ENCODE measurements at regions not wholly inside any gene's neighbourhood (a gene's known extent, or its start where the extent isn't known, plus 50 kb on each side); places are given as distances from the start of the nearest gene placed in this dataset.

DNA sequence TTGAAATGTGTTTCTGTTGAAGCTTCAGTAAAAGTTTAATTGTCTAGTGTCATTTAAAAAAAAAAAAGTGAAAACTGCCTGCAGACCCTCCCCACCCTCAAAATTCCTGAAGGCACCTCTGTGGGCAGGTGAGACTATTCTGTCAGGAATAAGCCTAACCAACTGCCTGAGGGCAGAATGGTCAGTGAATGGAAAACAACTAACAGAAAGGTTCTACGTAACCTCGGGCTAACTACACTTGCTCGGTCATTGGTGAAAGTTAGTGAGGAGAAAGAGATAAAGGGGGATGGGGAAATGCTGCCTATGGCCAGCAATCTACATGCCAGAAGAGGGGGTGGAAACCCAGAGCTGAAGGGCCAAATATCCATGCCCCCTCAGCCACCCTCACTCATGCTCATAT lies 108.6 kb upstream of the SLC24A5 start (continued):
- TF ChIP-seq KDM4A (IDR thresholded peaks at IDR 0.05; ENCODE audit: low read depth, low read length, severe bottlenecking): no peak
- no peak for TF ChIP-seq CREB1 (IDR thresholded peaks at IDR 0.05)
- no peak for TF ChIP-seq YY1 (IDR thresholded peaks at IDR 0.05; ENCODE audit: low read depth, low read length)
- TF ChIP-seq, protein P1, sequence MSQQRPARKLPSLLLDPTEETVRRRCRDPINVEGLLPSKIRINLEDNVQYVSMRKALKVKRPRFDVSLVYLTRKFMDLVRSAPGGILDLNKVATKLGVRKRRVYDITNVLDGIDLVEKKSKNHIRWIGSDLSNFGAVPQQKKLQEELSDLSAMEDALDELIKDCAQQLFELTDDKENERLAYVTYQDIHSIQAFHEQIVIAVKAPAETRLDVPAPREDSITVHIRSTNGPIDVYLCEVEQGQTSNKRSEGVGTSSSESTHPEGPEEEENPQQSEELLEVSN (IDR thresholded peaks at IDR 0.05): no peak
